DOHH2 (cell line): ENCODE measurements at regions not wholly inside any gene's neighbourhood (a gene's known extent, or its start where the extent isn't known, plus 50 kb on each side); places are given as distances from the start of the nearest gene placed in this dataset.

ENCODE experiments used
- H3F3A ChIP-seq: fragments of 200-600 bp; sonication (generic), shearing (Covaris generic); 2 replicates; pipeline ENCODE4 v1.6.0; 2016; ENCODE audit warnings: antibody characterized with exemption, mild to moderate bottlenecking; ENCODE audit not compliant: control insufficient read depth, insufficient read depth
- H3K27ac ChIP-seq: fragments of 200-600 bp; sonication (generic); 2 replicates; pipeline ENCODE4 v1.5.1; 2014; ENCODE audit warnings: low read depth, mild to moderate bottlenecking, low read length, moderate library complexity
- H3K27me3 ChIP-seq: fragments of 200-600 bp; sonication (generic); 2 replicates; pipeline ENCODE4 v1.6.1; 2014; ENCODE audit warnings: mild to moderate bottlenecking, low read length, mixed read lengths; ENCODE audit not compliant: control insufficient read depth
- H3K36me3 ChIP-seq: fragments of 200-600 bp; sonication (generic); 2 replicates; pipeline ENCODE4 v1.6.1; 2014; ENCODE audit warnings: mild to moderate bottlenecking, low read length, moderate library complexity, mixed read lengths; ENCODE audit not compliant: control insufficient read depth
- H3K4me1 ChIP-seq: fragments of 200-600 bp; sonication (generic); 2 replicates; pipeline ENCODE4 v1.6.1; 2014; ENCODE audit warnings: mild to moderate bottlenecking, low read length, mixed read lengths; ENCODE audit not compliant: control insufficient read depth
- H3K4me2 ChIP-seq: fragments of 200-600 bp; sonication (generic); 2 replicates; pipeline ENCODE4 v1.6.0; 2014; ENCODE audit warnings: mild to moderate bottlenecking, low read length, moderate library complexity
- H3K4me3 ChIP-seq: fragments of 200-600 bp; sonication (generic); 2 replicates; pipeline ENCODE4 v1.5.1; 2014; ENCODE audit warnings: mild to moderate bottlenecking, low read length, mixed read lengths
- H3K79me2 ChIP-seq: fragments of 200-600 bp; sonication (generic); 2 replicates; pipeline ENCODE4 v1.6.1; 2014; ENCODE audit warnings: mild to moderate bottlenecking, low read length, mixed read lengths; ENCODE audit not compliant: control insufficient read depth
- H3K9me2 ChIP-seq: fragments of 200-600 bp; sonication (generic); replicated peaks from 2 replicates; pipeline ENCODE4 v1.6.1; 2014; ENCODE audit warnings: mild to moderate bottlenecking, low read length, mixed read lengths; ENCODE audit not compliant: control insufficient read depth
- H3K9me3 ChIP-seq: fragments of 200-600 bp; sonication (generic); 2 replicates; pipeline ENCODE4 v1.6.1; 2014; ENCODE audit warnings: antibody characterized with exemption, low read length, mixed read lengths; ENCODE audit not compliant: control insufficient read depth, insufficient read depth
- H4K20me1 ChIP-seq: fragments of 200-600 bp; sonication (generic); 2 replicates; pipeline ENCODE4 v1.6.0; 2014; ENCODE audit warnings: low read depth, mild to moderate bottlenecking, antibody characterized with exemption, low read length, moderate library complexity; ENCODE audit not compliant: control insufficient read depth, insufficient read depth
- CTCF ChIP-seq: fragments of 200-600 bp; sonication (generic); IDR thresholded peaks from one replicate; pipeline ENCODE4 v1.5.1; 2014; ENCODE audit warnings: antibody characterized with exemption, mild to moderate bottlenecking, low read depth, low read length; ENCODE audit not compliant: poor library complexity, severe bottlenecking
- EZH2phosphoT487 ChIP-seq: fragments of 200-600 bp; sonication (generic); IDR thresholded peaks from 2 replicates; pipeline ENCODE4 v1.6.1; 2017; ENCODE audit warnings: borderline replicate concordance, mild to moderate bottlenecking, antibody characterized with exemption, low read length, moderate library complexity, mixed read lengths

- Histone ChIP-seq H3K9me3 (no peaks in the 10 kb centered on the region), H3K27me3 (no peaks in the 10 kb centered on the region), H3F3A (peaks cover 9% of the 10 kb centered on the region), H3K79me2 (no peaks in the 10 kb centered on the region), H3K4me1 (0 out of 2 replicates have a peak, but pooled peaks cover 8% of the 10 kb centered on the region), H3K9me2 (no peaks in the 10 kb centered on the region), H3K4me3 (peak overlapping the region; percentile 79), H3K4me2 (peak overlapping the region; percentile 85), H4K20me1 (no peaks in the 10 kb centered on the region), H3K27ac (peak overlapping the region; percentile 21), H3K36me3 (no peaks in the 10 kb centered on the region)
- TF ChIP-seq EZH2phosphoT487 (no peak), CTCF (peak; percentile 92)
Measured at GRCh38 chr6:27687154-27688013, 214.5 kb upstream of the ZNF184 start.

GRCh38 chr6:27685279-27685678 is 212.4 kb upstream of the ZNF184 start:
- no peaks in the 10 kb centered on the region for H3K9me2 ChIP-seq
- H3K36me3 ChIP-seq: no peaks in the 10 kb centered on the region
- no peaks in the 10 kb centered on the region for H4K20me1 ChIP-seq
- H3K4me3 ChIP-seq: no peak overlapping the region
- H3K79me2 ChIP-seq: no peaks in the 10 kb centered on the region
- H3K9me3 ChIP-seq: no peaks in the 10 kb centered on the region
- no peak for TF ChIP-seq EZH2phosphoT487
- TF ChIP-seq CTCF: no peak
- peaks cover 9% of the 10 kb centered on the region for H3K27me3 ChIP-seq
- no peak overlapping the region for H3K27ac ChIP-seq
- peaks cover 14% of the 10 kb centered on the region for H3K4me1 ChIP-seq
- peaks cover 9% of the 10 kb centered on the region for H3F3A ChIP-seq
- no peak overlapping the region for H3K4me2 ChIP-seq

- no peak overlapping the region for H3K27ac ChIP-seq
- H3F3A ChIP-seq: peaks cover 9% of the 10 kb centered on the region
- H3K9me2 ChIP-seq: no peaks in the 10 kb centered on the region
- TF ChIP-seq EZH2phosphoT487 (no peak), CTCF (no peak)
- H3K36me3 ChIP-seq: no peaks in the 10 kb centered on the region
- no peak overlapping the region for H3K4me3 ChIP-seq
- H3K9me3 ChIP-seq: no peaks in the 10 kb centered on the region
- no peaks in the 10 kb centered on the region for H4K20me1 ChIP-seq
- peaks cover 19% of the 10 kb centered on the region for H3K4me1 ChIP-seq
- 0 out of 2 replicates have a peak overlapping the region, but pooled peaks have one; percentile 13 for H3K4me2 ChIP-seq
- H3K27me3 ChIP-seq: peaks cover 15% of the 10 kb centered on the region
- H3K79me2 ChIP-seq: no peaks in the 10 kb centered on the region
Measured at GRCh38 chr6:27684264-27685211, 211.6 kb upstream of the ZNF184 start.
